Spleen (tissue), 11 donors: ENCODE measurements at regions not wholly inside any gene's neighbourhood (a gene's known extent, or its start where the extent isn't known, plus 50 kb on each side); places are given as distances from the start of the nearest gene placed in this dataset.

ENCODE experiments used
- DNase-seq: peaks from one replicate; pipeline ENCODE4 v3.0.0-alpha.2; 2020
- H3K27ac ChIP-seq, 8 donors: fragments of 200-600 bp; sonication (generic) in 7 of 8; 1 replicate in 4 of 8; 2 replicates in 4 of 8; pipeline versions ENCODE4 v1.5.0 to v1.8.0; 2016 to 2021; ENCODE audit warnings: inconsistent platforms in 4 of 8, mild to moderate bottlenecking in 4 of 8, moderate library complexity in 1 of 8
- H3K27me3 ChIP-seq, 7 donors: fragments of 200-600 bp; sonication (generic) in 6 of 7; replicated peaks in 1 of 7; 1 replicate in 4 of 7; 2 replicates in 3 of 7; pipeline versions ENCODE4 v1.5.0 to v1.8.0; 2016 to 2021; ENCODE audit warnings: inconsistent platforms in 3 of 7, mild to moderate bottlenecking in 1 of 7
- H3K36me3 ChIP-seq, 6 donors: fragments of 200-600 bp; sonication (generic) in 5 of 6; 1 replicate in 4 of 6; 2 replicates in 2 of 6; pipeline versions ENCODE4 v1.5.0 to v1.8.0; 2016 to 2021; ENCODE audit warnings: inconsistent platforms in 2 of 6
- H3K4me1 ChIP-seq, 6 donors: fragments of 200-600 bp; sonication (generic) in 5 of 6; 1 replicate in 3 of 6; 2 replicates in 3 of 6; pipeline versions ENCODE4 v1.5.0 to v1.8.0; 2016 to 2021; ENCODE audit warnings: inconsistent platforms in 3 of 6
- H3K4me3 ChIP-seq, 8 donors: fragments of 200-600 bp; sonication (generic) in 7 of 8; 1 replicate in 4 of 8; 2 replicates in 4 of 8; pipeline versions ENCODE4 v1.5.0 to v1.8.0; 2016 to 2021; ENCODE audit warnings: inconsistent platforms in 4 of 8, mild to moderate bottlenecking in 4 of 8, moderate library complexity in 2 of 8
- H3K9me3 ChIP-seq, 8 donors: fragments of 200-600 bp; sonication (generic) in 7 of 8; 1 replicate in 4 of 8; 2 replicates in 4 of 8; pipeline versions ENCODE4 v1.5.0 to v1.8.0; 2016 to 2021; ENCODE audit warnings: inconsistent platforms in 4 of 8
- POLR2A ChIP-seq, 3 donors: fragments of 450-650 bp; IDR thresholded peaks; one replicate each; pipeline ENCODE4 v1.5.1; 2017; ENCODE audit warnings: antibody characterized with exemption in 3 of 3, mild to moderate bottlenecking in 1 of 3
- POLR2AphosphoS5 ChIP-seq, 3 donors: sonication (generic); formaldehyde crosslinking; IDR thresholded peaks; one replicate each; pipeline ENCODE4 v1.5.1; 2017; ENCODE audit warnings: antibody characterized with exemption in 3 of 3
- WGBS, 5 donors: extraction: QIAGEN DNeasy Blood & Tissue Kit in 3 of 5; methylation state at CpG; one replicate each; pipeline versions ENCODE4 v1.1.5 to v1.1.7; 2013 to 2018; 5-methylcytosine and 5-hydroxymethylcytosine counted together
- intact Hi-C: fragments of 100-400 bp; cut with DNase I; formaldehyde crosslinking; loops from one replicate; pipeline ENCODE4 v1.15.0; 2023; ENCODE audit warnings: low total_unique reads
- TF ChIP-seq, protein P1 (sequence below), 11 experiments: fragments of 200-600 bp in 7 of 11; fragments of 450-650 bp in 4 of 11; sonication (generic) in 4 of 11; IDR thresholded peaks in 8 of 11; conservative IDR thresholded peaks in 3 of 11; 1 replicate in 7 of 11; 2 replicates in 4 of 11; pipeline versions ENCODE4 v1.4.0 to v1.8.0; 2016 to 2021; ENCODE audit warnings: antibody characterized with exemption in 11 of 11, inconsistent platforms in 4 of 11, mild to moderate bottlenecking in 1 of 11
- donor health status: healthy with polysubstance abuse.
- donor health status: DM: no; HTN: no; CAD: no; lungs with moderate emphysema.
- donor health status: DM: no; HTN: no; CAD: no.
- donor health status: Bipolar disorder and iron deficiency.
- donor health status: healthy.
- donor health status: DM: no; HTN: no; CAD: no.
- donor health status: DM: yes; HTN: yes; CAD: no.

DNA sequence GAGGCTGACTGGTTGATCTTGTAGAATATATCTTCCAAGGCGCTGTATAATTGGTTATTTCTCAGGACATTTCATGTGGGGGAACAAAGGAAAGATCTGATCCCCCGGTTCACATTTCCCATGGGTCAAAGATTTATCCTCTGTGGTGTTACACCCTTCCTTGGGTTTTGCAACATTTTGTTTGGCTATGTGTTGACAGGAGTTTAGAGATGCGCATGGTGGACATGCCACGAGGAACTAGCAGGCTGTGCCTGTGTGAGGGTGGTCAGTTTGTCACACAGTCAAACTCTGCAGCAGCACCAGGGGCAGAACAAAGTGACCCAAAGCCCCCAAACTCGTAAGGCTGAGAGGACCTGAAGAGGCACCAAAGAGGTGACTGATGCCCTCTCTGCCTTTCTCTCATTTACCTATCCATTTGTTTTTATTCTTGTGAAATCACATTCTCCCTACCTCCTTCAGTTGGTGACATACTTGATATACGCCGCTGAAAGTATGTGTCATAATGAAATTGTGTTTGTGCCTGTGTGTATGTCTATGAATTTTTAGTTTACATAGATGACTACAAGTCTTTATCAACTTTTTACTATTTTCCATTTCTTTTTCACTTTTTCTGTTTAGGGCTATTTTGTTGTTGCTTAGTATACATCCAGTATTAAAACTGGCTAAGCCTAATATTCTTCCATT is 164.7 kb downstream of the SPCS3 start:
- 69 to 89% (median 79%) methylated on average over 7 of the region's 7 CpGs for WGBS, 5 donors
- Histone ChIP-seq H3K4me1 (no peaks in the 10 kb centered on the region), H3K27me3 (no peaks in the 10 kb centered on the region), H3K4me3 (no peak overlapping the region), H3K9me3 (no peaks in the 10 kb centered on the region), H3K36me3 (no peaks in the 10 kb centered on the region), H3K27ac (no peak overlapping the region)
- no peak for DNase-seq
- TF ChIP-seq, protein P1, sequence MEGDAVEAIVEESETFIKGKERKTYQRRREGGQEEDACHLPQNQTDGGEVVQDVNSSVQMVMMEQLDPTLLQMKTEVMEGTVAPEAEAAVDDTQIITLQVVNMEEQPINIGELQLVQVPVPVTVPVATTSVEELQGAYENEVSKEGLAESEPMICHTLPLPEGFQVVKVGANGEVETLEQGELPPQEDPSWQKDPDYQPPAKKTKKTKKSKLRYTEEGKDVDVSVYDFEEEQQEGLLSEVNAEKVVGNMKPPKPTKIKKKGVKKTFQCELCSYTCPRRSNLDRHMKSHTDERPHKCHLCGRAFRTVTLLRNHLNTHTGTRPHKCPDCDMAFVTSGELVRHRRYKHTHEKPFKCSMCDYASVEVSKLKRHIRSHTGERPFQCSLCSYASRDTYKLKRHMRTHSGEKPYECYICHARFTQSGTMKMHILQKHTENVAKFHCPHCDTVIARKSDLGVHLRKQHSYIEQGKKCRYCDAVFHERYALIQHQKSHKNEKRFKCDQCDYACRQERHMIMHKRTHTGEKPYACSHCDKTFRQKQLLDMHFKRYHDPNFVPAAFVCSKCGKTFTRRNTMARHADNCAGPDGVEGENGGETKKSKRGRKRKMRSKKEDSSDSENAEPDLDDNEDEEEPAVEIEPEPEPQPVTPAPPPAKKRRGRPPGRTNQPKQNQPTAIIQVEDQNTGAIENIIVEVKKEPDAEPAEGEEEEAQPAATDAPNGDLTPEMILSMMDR (IDR thresholded peaks at IDR 0.05 in 8 of 11, conservative IDR thresholded peaks at IDR 0.05 in 3 of 11), result no peak
- TF ChIP-seq POLR2AphosphoS5 (IDR thresholded peaks at IDR 0.05) (no peak), POLR2A (IDR thresholded peaks at IDR 0.05) (no peak)
- intact Hi-C loops, result no loop called here

DNA sequence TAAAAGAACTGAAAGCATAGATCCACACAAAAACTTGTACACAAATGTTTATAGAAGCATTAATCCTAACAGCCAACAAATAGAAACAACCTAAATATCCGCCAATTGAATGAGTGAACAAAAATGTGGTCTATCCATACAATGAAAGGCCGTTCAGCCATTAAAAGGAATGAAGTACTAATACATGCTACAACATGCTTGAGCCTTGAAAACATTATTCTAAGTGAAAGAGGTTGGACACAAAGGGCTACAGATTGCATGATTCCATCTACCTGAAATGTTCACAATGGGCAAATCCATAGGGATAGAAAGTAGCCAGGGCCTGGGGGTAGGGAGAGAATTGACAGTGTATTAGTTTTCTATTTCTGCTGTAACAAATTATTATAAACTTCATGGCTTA is 169.2 kb downstream of the SPCS3 start:
- H3K27me3 ChIP-seq, result no peaks in the 10 kb centered on the region
- H3K9me3 ChIP-seq, result no peaks in the 10 kb centered on the region
- 75 to 89% (median 79%) methylated on average over 2 of the region's 2 CpGs for WGBS, 5 donors
- H3K4me1 ChIP-seq, result no peaks in the 10 kb centered on the region
- no peak overlapping the region for H3K27ac ChIP-seq
- no peaks in the 10 kb centered on the region for H3K36me3 ChIP-seq
- H3K4me3 ChIP-seq, result no peak overlapping the region
- TF ChIP-seq POLR2AphosphoS5 (IDR thresholded peaks at IDR 0.05) (no peak), POLR2A (IDR thresholded peaks at IDR 0.05) (no peak)
- TF ChIP-seq, protein P1 (IDR thresholded peaks at IDR 0.05 in 8 of 11, conservative IDR thresholded peaks at IDR 0.05 in 3 of 11), result no peak
- intact Hi-C loops, result no loop called here
- no peak for DNase-seq

DNA sequence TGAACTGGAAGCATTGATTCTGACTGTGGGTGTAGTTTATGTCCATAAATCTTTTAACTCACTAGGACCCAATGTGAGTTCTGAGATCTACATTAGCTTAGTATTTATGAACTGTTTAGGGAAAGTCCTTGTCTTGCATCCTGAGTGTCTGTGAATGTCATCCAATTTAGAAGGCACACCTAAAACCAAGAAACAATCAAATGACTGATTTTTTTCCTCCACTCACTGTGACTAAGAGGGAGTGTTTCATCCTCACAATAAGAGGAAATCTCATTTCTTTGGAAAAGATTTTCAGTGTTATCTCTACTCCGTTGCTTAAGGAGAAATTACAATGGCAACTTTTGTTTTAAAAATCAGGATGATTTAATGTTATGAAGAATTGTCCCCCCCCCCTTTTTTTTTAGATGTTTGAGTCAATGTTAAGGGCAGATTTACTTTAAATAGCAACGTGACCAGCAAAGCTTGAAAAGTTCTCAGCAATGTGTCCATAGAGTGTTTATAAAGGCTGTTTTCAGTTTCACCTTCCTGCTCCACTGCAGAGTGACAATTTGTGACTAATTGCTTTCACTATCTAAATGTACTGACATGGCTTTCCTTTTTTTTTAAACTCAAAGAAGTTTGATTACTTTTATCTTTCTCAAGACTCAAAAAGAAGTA is 173.0 kb downstream of the SPCS3 start:
- Histone ChIP-seq H3K27me3 (no peaks in the 10 kb centered on the region), H3K9me3 (peaks cover 0 to 14% (median 3%) of the 10 kb centered on the region in 8 donors), H3K27ac (peak overlapping the region in 4 of 8 donors; percentile 11 to 64 (median 43)), H3K36me3 (no peaks in the 10 kb centered on the region), H3K4me3 (no peak overlapping the region), H3K4me1 (no peaks in the 10 kb centered on the region)
- TF ChIP-seq, protein P1 (IDR thresholded peaks at IDR 0.05 in 8 of 11, conservative IDR thresholded peaks at IDR 0.05 in 3 of 11), result no peak
- TF ChIP-seq POLR2A (IDR thresholded peaks at IDR 0.05), result no peak
- no peak for TF ChIP-seq POLR2AphosphoS5 (IDR thresholded peaks at IDR 0.05)
- no peak for DNase-seq
- intact Hi-C loops, result no loop called here
- WGBS, 5 donors, result 7 to 16% (median 10%) methylated on average over 2 of the region's 2 CpGs

DNA sequence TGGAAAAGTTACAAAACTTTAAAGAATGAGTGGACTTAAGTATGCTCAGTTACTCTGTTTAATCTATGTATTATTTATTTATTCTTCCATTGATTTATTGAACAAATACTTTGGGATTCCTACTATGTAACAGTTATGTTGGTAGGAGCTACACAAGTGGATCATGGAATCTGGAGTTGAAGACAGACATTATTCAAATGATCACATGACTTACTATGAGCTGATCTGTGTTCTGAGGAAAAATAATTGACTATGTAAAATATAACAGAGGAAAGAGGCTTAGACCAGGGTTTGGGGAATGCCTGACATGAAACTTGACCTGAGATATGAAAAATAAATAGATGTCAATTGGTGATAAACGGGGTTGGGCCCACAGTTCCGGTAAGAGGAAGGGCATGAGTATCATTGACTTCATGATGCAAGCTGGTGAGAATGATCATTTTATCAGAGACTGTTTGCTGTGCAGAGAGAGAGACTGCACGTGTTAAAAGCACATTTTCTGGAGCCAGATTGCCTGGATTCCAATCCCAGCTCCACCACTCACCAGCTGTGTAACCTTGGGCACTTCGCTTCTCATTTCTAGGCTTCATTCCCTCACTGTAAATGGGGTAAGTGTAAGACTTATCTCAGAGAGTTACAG is 179.0 kb downstream of the SPCS3 start:
- Histone ChIP-seq H3K4me1 (no peaks in the 10 kb centered on the region), H3K27me3 (no peaks in the 10 kb centered on the region), H3K4me3 (no peak overlapping the region), H3K27ac (no peak overlapping the region), H3K9me3 (peaks cover 0 to 14% (median 3%) of the 10 kb centered on the region in 8 donors), H3K36me3 (no peaks in the 10 kb centered on the region)
- 37 to 57% (median 51%) methylated on average over 4 of the region's 4 CpGs for WGBS, 5 donors
- TF ChIP-seq, protein P1 (IDR thresholded peaks at IDR 0.05 in 8 of 11, conservative IDR thresholded peaks at IDR 0.05 in 3 of 11), result no peak
- TF ChIP-seq POLR2A (IDR thresholded peaks at IDR 0.05), result no peak
- TF ChIP-seq POLR2AphosphoS5 (IDR thresholded peaks at IDR 0.05), result no peak
- intact Hi-C loops, result no loop called here
- no peak for DNase-seq
